Parathyroid adenoma (tissue), 2 donors: ENCODE measurements at regions not wholly inside any gene's neighbourhood (a gene's known extent, or its start where the extent isn't known, plus 50 kb on each side); places are given as distances from the start of the nearest gene placed in this dataset.

Source experiments
- H2AFZ ChIP-seq: fragments of 300-600 bp; sonication (generic); one replicate; pipeline ENCODE4 v1.7.0; 2017; ENCODE audit warnings: antibody characterized with exemption, mild to moderate bottlenecking
- H3K27ac ChIP-seq: fragments of 300-600 bp; sonication (generic); one replicate; pipeline ENCODE4 v1.7.0; 2017
- H3K27me3 ChIP-seq: fragments of 300-600 bp; sonication (generic); one replicate; pipeline ENCODE4 v1.7.0; 2017; ENCODE audit warnings: low read length; ENCODE audit not compliant: control insufficient read depth, insufficient read depth
- H3K36me3 ChIP-seq: fragments of 300-600 bp; sonication (generic); one replicate; pipeline ENCODE4 v1.7.0; 2017; ENCODE audit warnings: low read length; ENCODE audit not compliant: control insufficient read depth, insufficient read depth
- H3K4me1 ChIP-seq: fragments of 300-600 bp; sonication (generic); one replicate; pipeline ENCODE4 v1.7.0; 2017; ENCODE audit warnings: control low read depth
- H3K4me2 ChIP-seq: fragments of 300-600 bp; sonication (generic); one replicate; pipeline ENCODE4 v1.7.0; 2017; ENCODE audit warnings: low read length
- H3K4me3 ChIP-seq: fragments of 300-600 bp; sonication (generic); one replicate; pipeline ENCODE4 v1.7.0; 2017; ENCODE audit warnings: low read depth, low read length
- H3K79me2 ChIP-seq: fragments of 300-600 bp; sonication (generic); one replicate; pipeline ENCODE4 v1.7.0; 2017; ENCODE audit warnings: control low read depth
- H3K9ac ChIP-seq: fragments of 300-600 bp; sonication (generic); one replicate; pipeline ENCODE4 v1.7.0; 2017; ENCODE audit warnings: mild to moderate bottlenecking
- H3K9me3 ChIP-seq: fragments of 300-600 bp; sonication (generic); one replicate; pipeline ENCODE4 v1.7.0; 2017; ENCODE audit warnings: low read length; ENCODE audit not compliant: control insufficient read depth
- CTCF ChIP-seq: fragments of 300-600 bp; sonication (generic); IDR thresholded peaks from one replicate; pipeline ENCODE4 v1.7.0; 2017; ENCODE audit warnings: antibody characterized with exemption, mild to moderate bottlenecking
- donor health status: primary hyperparathyroidism.

- no peaks in the 10 kb centered on the region for H3K9me3 ChIP-seq
- H3K9ac ChIP-seq = no peak overlapping the region
- H3K4me1 ChIP-seq = no peaks in the 10 kb centered on the region
- no peak overlapping the region for H3K4me3 ChIP-seq
- H2AFZ ChIP-seq = no peak overlapping the region
- no peaks in the 10 kb centered on the region for H3K36me3 ChIP-seq
- H3K27ac ChIP-seq = no peak overlapping the region
- H3K79me2 ChIP-seq = no peaks in the 10 kb centered on the region
- no peaks in the 10 kb centered on the region for H3K27me3 ChIP-seq
- H3K4me2 ChIP-seq = no peak overlapping the region
- TF ChIP-seq CTCF = no peak
Observed at GRCh38 chr18:2002151-2002550, 569.2 kb downstream of the METTL4 start.

GRCh38 chr18:2002604-2003003, 568.7 kb downstream of the METTL4 start:
- Histone ChIP-seq H3K79me2 (no peaks in the 10 kb centered on the region), H3K9me3 (no peaks in the 10 kb centered on the region), H3K27me3 (no peaks in the 10 kb centered on the region), H2AFZ (no peak overlapping the region), H3K27ac (no peak overlapping the region), H3K4me3 (no peak overlapping the region), H3K4me2 (no peak overlapping the region), H3K36me3 (no peaks in the 10 kb centered on the region), H3K9ac (no peak overlapping the region), H3K4me1 (no peaks in the 10 kb centered on the region)
- TF ChIP-seq CTCF = no peak

- Histone ChIP-seq H3K4me3 (no peak overlapping the region), H3K9ac (no peak overlapping the region), H3K36me3 (no peaks in the 10 kb centered on the region), H3K4me1 (no peaks in the 10 kb centered on the region), H3K4me2 (no peak overlapping the region), H3K27ac (no peak overlapping the region), H3K27me3 (no peaks in the 10 kb centered on the region), H2AFZ (no peak overlapping the region), H3K9me3 (no peaks in the 10 kb centered on the region), H3K79me2 (no peaks in the 10 kb centered on the region)
- TF ChIP-seq CTCF = no peak
Observed at GRCh38 chr18:2009942-2010697, 561.2 kb downstream of the METTL4 start.

- no peak for TF ChIP-seq CTCF
- Histone ChIP-seq H3K9ac (no peak overlapping the region), H3K4me1 (no peaks in the 10 kb centered on the region), H2AFZ (no peak overlapping the region), H3K9me3 (no peaks in the 10 kb centered on the region), H3K4me3 (no peak overlapping the region), H3K79me2 (no peaks in the 10 kb centered on the region), H3K4me2 (no peak overlapping the region), H3K27me3 (no peaks in the 10 kb centered on the region), H3K27ac (no peak overlapping the region), H3K36me3 (no peaks in the 10 kb centered on the region)
Observed at GRCh38 chr18:2027016-2027415, 544.3 kb downstream of the METTL4 start.

- no peak overlapping the region for H3K9ac ChIP-seq
- no peak for TF ChIP-seq CTCF
- H3K4me3 ChIP-seq = no peak overlapping the region
- no peaks in the 10 kb centered on the region for H3K27me3 ChIP-seq
- H3K27ac ChIP-seq = no peak overlapping the region
- no peaks in the 10 kb centered on the region for H3K4me1 ChIP-seq
- no peaks in the 10 kb centered on the region for H3K9me3 ChIP-seq
- no peak overlapping the region for H2AFZ ChIP-seq
- H3K79me2 ChIP-seq = no peaks in the 10 kb centered on the region
- no peaks in the 10 kb centered on the region for H3K36me3 ChIP-seq
- no peak overlapping the region for H3K4me2 ChIP-seq
Observed at GRCh38 chr18:2027756-2028155, 543.5 kb downstream of the METTL4 start.
